ENCODE measurements at regions not wholly inside any gene's neighbourhood (a gene's known extent, or its start where the extent isn't known, plus 50 kb on each side); places are given as distances from the start of the nearest gene placed in this dataset.

GRCh38 chr9:99682870-99683269 is 138.8 kb upstream of the NR4A3 start:
- DNase-seq: no peak

DNA sequence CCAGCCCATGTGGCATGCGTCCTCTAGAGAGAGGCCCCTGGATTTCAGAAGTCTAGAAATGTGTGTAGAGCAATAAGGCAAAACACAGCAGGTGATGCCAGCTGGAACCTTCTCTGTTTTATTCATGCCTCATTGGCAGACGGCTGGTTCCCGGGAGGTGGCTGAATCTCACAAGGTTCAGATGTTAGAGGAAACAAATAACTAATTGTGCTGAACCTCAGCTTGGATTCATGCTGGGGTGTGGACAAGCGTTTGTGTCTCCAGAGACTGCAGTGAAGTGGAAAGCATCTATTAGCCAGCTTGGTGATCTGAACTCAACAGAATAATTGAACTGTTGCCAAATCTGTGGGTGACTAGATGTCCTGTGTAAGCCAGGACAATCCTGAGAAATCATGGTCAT is 131.1 kb upstream of the NR4A3 start:
- peak in 40 of 56 donors; percentile 0 to 73 (median 20) for DNase-seq

- no peak for DNase-seq
Observed at GRCh38 chr9:99693888-99694287, 127.8 kb upstream of the NR4A3 start.

DNA sequence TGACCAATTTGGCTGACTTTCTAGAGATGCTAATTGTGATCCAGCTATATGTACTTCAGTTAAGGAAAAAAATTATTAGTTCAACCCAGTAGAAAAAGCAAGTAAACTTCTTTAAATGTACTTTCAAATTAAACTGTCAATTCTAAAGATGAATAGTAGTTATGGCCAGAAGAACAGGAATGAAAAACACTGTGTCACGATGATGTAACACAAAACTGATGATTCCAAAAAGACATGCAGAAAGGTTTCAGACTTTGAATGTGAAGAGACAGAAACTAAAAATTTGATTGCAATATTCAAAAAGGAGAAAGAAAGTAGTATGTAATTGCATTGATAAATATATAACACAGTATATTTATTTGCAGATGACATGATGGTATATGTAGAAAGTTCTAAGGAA is 127.3 kb upstream of the NR4A3 start:
- no peak for DNase-seq

- DNase-seq: peak in 13 of 56 donors; percentile 2 to 40 (median 19)
Observed at GRCh38 chr9:99699396-99699795, 122.3 kb upstream of the NR4A3 start.

DNA sequence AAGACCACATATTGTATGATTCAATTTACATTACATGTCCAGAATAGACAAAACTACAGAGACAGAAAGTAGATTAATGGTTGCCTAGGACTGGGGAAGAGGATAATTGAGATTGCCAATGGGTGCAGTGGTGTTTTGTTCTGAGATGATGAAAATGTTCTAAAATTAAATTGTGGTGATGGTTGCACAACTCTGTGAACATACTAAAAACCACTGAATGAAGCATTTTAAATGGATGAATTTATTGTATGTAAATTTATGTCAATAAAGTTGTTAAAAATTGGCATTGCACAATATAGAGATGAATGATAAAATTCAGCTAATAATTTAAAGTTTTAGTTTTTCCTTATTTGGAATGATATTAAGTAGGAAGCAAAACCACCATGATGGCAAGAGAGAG is 109.5 kb upstream of the NR4A3 start:
- DNase-seq: no peak

DNA sequence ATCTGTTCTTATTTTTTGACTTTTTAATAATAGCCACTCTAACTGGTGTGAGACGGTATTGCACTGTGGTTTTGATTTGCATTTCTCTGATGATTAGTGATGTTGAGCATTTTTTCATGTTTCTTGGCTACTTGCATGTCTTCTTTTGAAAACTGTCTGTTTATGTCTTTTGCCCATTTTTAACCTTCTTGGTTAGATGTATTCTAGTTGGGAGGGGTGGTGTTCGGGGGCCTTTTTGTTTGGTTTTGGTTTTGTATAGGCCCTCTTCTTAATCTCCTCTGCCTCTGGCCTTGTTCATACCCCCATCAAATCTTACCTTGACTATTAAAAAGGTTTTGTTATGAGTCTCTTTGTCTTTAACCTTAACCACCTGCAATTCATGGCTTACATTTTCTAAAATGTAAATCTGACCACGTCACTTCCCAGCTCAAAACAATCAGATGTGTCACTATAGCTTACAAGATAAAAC is 107.8 kb upstream of the NR4A3 start:
- DNase-seq: no peak

GRCh38 chr9:99718631-99719030 is 103.1 kb upstream of the NR4A3 start:
- DNase-seq: no peak

DNA sequence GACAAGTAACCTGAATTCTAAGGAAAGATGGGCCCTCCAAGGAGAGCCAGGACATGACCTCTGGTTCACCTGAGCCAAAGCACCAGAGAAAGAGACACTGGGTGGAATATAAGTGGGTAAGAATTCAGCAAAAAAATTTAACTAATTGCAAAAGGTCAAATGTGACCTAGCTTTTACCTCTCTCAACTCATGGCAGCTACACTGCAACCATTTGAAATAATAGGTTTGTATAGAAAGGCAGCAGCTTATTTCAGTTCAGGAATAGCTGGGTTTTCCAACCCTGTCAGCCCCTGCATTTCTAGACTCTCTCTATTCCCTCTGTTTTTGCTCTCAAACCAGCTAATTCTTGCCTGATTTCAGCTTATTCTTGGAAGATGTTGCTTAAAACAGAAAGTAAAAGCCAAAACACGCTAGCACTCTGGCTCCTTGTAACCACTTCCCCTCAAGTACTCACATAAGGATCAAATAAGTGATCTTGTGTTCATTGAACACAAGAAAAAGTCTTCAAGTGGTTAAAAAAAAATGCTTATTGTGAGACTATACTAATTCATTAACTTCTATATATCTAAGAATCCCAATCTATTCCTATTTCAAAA is 101.1 kb upstream of the NR4A3 start:
- DNase-seq: no peak

DNA sequence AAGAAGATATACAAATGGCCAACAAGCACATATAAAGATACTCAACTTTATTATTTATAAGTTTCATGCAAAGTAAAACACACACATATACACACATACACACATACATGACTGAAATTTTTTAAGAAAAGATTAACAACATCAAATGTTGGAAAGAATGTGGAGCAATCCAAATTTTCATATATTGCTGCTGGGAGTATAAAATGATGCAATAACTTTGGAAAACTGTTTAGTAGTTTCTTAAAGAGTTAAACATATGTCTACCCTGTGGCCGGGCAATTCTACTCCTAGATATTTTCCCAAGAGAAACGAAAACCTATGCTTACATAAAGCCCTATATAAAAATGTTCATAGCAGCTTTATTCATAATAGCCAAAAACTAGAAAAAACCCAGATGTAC is 99.8 kb upstream of the NR4A3 start:
- no peak for DNase-seq

DNA sequence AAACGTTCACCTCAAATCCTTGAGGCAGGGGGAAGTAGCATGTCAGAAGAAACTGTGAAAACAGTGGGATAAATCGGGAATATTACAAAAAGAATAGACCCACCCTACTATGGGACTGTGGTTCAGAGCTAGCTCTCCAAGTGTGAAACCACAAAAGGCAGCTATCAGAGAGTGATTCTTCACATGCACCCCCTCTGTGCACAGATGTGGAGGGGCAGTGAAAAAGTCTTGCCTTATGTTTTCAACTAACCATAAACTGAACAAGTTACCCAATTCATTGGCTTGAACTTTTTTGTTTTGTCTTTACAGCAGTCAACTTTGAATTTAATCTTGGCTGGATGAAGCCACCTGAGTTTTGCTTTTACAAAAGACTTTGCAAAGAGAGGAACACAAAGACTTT is 98.8 kb upstream of the NR4A3 start:
- DNase-seq: no peak

- no peak for DNase-seq
Observed at GRCh38 chr9:99724640-99725039, 97.0 kb upstream of the NR4A3 start.

DNA sequence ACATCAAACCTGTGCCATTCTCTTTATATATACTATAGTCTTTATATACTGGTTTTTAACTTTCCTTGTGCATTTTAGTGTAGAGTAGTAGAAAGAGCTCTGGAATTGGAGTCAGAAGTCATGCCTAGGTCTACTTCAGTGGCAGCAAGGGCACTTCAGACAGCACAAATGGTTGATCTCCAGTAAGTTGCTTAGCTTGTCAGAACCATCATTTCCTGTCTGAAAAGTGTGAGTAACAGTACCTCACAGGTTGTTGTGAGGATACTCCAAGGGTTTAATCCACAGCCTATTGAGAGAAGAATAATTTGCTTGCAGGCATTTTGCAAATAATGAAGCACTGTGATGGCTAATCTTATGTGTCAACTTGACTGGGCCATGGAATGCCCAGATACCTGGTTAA is 95.8 kb upstream of the NR4A3 start:
- DNase-seq: no peak

- no peak for DNase-seq
Observed at GRCh38 chr9:99726758-99727157, 94.9 kb upstream of the NR4A3 start.

- DNase-seq: no peak
Observed at GRCh38 chr9:99730062-99730461, 91.6 kb upstream of the NR4A3 start.

DNA sequence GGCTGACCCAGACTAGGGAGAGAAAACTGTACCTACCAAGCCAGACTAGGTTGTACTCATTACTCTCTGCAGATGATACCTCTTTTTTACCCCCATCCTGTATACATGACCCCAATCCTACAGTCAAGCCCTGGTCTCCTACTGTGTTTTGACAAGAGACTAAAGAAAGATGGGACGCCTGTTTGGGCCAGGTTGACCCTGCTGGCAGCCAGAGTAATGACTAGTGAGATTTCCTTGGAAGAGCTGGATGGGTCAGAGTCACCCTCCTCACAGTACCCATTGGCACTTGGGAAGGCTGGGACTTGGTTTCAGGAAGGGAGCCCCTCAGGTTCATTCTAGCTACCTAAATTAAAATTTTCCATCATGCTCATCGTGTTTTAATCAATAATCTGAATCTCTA is 89.7 kb upstream of the NR4A3 start:
- DNase-seq: no peak

GRCh38 chr9:99732715-99733114 is 89.0 kb upstream of the NR4A3 start:
- no peak for DNase-seq

DNA sequence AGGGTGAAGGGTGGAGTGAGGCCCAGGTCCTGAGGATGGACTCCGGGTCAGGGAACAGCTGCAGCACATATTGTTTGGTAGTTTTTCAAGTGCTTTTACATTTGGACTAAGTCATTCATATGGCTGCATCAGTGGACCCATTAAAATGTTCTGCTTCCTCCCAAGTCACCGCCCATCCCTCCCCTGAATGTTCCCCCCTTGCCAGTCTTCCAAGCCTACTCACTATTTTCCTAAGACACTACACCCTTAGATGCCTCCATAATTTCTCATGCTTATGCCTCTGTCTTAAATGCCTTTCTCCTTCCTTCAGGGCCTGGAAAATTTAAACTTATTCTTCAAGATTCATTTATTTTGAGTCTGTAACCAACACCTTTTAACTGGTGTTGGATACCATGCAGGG is 86.6 kb upstream of the NR4A3 start:
- no peak for DNase-seq

DNA sequence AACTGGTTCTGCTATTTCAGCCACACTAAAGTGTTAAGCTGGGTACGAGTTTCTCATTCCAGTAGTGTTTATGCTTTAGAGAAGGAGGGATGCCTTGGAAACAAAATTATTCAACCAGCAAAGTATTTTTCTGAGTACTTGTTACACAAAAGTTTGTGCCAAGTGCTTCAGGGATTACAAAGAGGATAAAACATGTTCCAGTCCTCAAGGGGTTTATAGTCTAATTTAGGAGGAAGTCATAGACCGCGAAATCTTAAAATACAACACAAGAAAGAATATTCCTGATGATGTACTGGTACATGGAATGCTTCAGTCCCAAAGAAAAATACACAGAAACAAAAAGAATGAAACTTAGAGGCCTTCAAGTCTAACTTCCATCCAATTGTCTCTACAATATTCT is 85.4 kb upstream of the NR4A3 start:
- DNase-seq: no peak

DNA sequence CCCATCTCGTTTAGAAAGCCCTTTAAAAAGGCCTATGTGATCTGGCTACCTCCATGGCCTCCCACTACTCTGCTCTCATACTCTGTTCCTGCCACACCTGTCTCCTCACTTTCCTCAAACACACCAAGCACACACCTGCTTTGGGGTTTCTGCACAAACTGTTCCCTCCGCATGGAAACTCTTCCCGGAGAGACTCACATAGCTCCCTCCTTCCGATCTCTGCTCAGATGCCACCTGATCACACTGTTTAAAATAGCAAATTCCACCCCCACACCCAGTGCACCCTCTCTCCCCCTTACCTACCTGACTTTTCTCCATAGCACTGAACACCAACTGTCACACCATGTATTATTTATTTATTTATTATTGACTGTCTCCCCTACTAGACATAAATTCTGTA is 84.0 kb upstream of the NR4A3 start:
- DNase-seq: peak in 3 of 56 donors; percentile 2 to 7 (median 6)

- no peak for DNase-seq
Observed at GRCh38 chr9:99743006-99743405, 78.7 kb upstream of the NR4A3 start.

DNA sequence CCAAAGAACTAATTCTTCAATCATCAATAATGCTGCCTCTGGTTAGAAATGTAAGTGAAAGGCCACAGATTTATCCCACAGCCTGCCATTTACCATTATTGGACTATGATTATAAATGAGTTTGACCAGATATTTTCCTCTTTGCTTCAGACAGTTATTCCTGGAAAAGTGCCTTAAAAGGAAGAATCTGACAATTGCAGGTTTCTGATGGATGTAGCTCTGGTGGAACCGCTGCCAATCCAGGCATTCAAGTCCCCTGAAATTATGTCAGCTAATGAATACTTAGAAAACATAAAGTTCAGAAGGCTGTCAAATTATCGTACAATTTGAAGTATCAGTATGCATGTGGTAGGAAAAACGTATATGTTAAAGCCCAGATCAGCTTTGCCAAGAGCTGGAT is 78.2 kb upstream of the NR4A3 start:
- DNase-seq: no peak

DNA sequence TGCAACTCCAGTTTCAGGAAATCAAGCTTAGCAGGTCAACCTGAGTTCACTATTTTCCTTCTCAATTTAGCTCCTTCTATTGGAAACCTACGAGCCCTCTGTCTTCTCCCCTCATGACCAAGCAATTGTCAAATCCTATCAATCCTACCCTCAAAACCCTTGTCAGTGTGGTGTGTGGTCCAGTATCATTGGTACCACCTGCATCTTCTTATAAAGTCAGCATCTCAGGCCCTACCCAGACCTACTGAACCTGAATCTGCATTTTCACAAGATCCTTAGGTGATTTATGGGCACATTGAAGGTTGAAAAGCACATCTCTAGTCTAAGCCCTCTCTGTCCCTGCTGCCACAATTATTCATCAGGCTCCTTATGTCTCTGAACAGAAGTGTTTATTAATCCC is 77.6 kb upstream of the NR4A3 start:
- DNase-seq: no peak

DNA sequence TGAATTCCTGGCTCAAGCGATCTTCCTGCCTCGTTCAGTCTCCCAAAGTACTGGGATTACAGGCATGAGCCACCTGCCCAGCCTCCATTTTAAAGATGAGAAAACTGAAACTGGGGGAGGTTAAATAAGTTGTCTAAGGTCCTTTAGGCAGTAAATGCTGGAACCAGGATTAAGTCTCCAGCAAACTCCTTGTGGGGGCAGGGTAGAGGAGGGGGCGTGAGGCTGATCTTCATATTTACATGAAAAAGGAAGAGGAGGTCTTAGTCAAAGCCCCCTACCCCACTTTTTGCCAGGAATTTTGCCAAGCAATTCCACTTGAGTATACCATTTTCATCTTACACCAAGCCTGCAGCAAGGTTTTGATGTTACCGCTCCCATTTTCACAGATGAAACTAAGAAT is 76.6 kb upstream of the NR4A3 start:
- no peak for DNase-seq
